ENCODE measurements at regions not wholly inside any gene's neighbourhood (a gene's known extent, or its start where the extent isn't known, plus 50 kb on each side); places are given as distances from the start of the nearest gene placed in this dataset.

- TF ChIP-seq CTCF (IDR thresholded peaks at IDR 0.05) (no peak), EZH2 (IDR thresholded peaks at IDR 0.05) (no peak), EZH2phosphoT487 (IDR thresholded peaks at IDR 0.05) (no peak)
Observed at GRCh38 chr10:44859546-44860285, 51.4 kb upstream of the TMEM72 start.
